ENCODE measurements at regions not wholly inside any gene's neighbourhood (a gene's known extent, or its start where the extent isn't known, plus 50 kb on each side); places are given as distances from the start of the nearest gene placed in this dataset.

- Mint-ChIP-seq H3K27me3 (no peaks in the 10 kb centered on the region), H3K4me1 (no peaks in the 10 kb centered on the region), H3K4me3 (no peak overlapping the region), H3K36me3 (ENCODE audit: low read depth) (no peaks in the 10 kb centered on the region), H3K9me3 (no peaks in the 10 kb centered on the region), H3K27ac (no peak overlapping the region)
- CTCF ChIA-PET, result no interaction called here
- POLR2A ChIA-PET, result no interaction called here
- DNase-seq, result no peak
Measured at GRCh38 chr6:145538989-145539388, 196.3 kb downstream of the EPM2A start.

- no peaks in the 10 kb centered on the region for H3K4me1 Mint-ChIP-seq
- H3K27ac Mint-ChIP-seq, result no peak overlapping the region
- no peaks in the 10 kb centered on the region for H3K36me3 Mint-ChIP-seq (ENCODE audit: low read depth)
- ChIA-PET POLR2A (no interaction called here), CTCF (no interaction called here)
- no peak for DNase-seq
- no peak overlapping the region for H3K4me3 Mint-ChIP-seq
- no peaks in the 10 kb centered on the region for H3K9me3 Mint-ChIP-seq
- H3K27me3 Mint-ChIP-seq, result no peaks in the 10 kb centered on the region
Measured at GRCh38 chr6:145539831-145540230, 195.5 kb downstream of the EPM2A start.

GRCh38 chr6:145540741-145541140 is 194.6 kb downstream of the EPM2A start:
- Mint-ChIP-seq H3K36me3 (ENCODE audit: low read depth) (no peaks in the 10 kb centered on the region), H3K9me3 (no peaks in the 10 kb centered on the region), H3K27me3 (peaks cover 1% of the 10 kb centered on the region), H3K27ac (no peak overlapping the region), H3K4me1 (no peaks in the 10 kb centered on the region), H3K4me3 (no peak overlapping the region)
- DNase-seq, result no peak
- CTCF ChIA-PET, result no interaction called here
- POLR2A ChIA-PET, result no interaction called here

- Mint-ChIP-seq H3K4me1 (no peaks in the 10 kb centered on the region), H3K4me3 (no peak overlapping the region), H3K36me3 (ENCODE audit: low read depth) (no peaks in the 10 kb centered on the region), H3K9me3 (no peaks in the 10 kb centered on the region), H3K27me3 (peaks cover 1% of the 10 kb centered on the region), H3K27ac (no peak overlapping the region)
- DNase-seq, result no peak
- CTCF ChIA-PET, result no interaction called here
- POLR2A ChIA-PET, result no interaction called here
Measured at GRCh38 chr6:145544041-145544440, 191.3 kb downstream of the EPM2A start.

- ChIA-PET POLR2A (no interaction called here), CTCF (no interaction called here)
- H3K4me3 Mint-ChIP-seq, result no peak overlapping the region
- H3K27me3 Mint-ChIP-seq, result peaks cover 1% of the 10 kb centered on the region
- no peak overlapping the region for H3K27ac Mint-ChIP-seq
- DNase-seq, result no peak
- H3K36me3 Mint-ChIP-seq (ENCODE audit: low read depth), result no peaks in the 10 kb centered on the region
- H3K4me1 Mint-ChIP-seq, result no peaks in the 10 kb centered on the region
- no peaks in the 10 kb centered on the region for H3K9me3 Mint-ChIP-seq
Measured at GRCh38 chr6:145544514-145544913, 190.8 kb downstream of the EPM2A start.

- ChIA-PET POLR2A (no interaction called here), CTCF (no interaction called here)
- Mint-ChIP-seq H3K36me3 (ENCODE audit: low read depth) (no peaks in the 10 kb centered on the region), H3K27ac (no peak overlapping the region), H3K4me3 (no peak overlapping the region), H3K27me3 (peaks cover 1% of the 10 kb centered on the region), H3K9me3 (no peaks in the 10 kb centered on the region), H3K4me1 (no peaks in the 10 kb centered on the region)
- no peak for DNase-seq
Measured at GRCh38 chr6:145546265-145546664, 189.1 kb downstream of the EPM2A start.

- H3K27me3 Mint-ChIP-seq, result peaks cover 1% of the 10 kb centered on the region
- POLR2A ChIA-PET, result no interaction called here
- H3K4me3 Mint-ChIP-seq, result no peak overlapping the region
- no peaks in the 10 kb centered on the region for H3K9me3 Mint-ChIP-seq
- no peak for DNase-seq
- H3K4me1 Mint-ChIP-seq, result no peaks in the 10 kb centered on the region
- no peaks in the 10 kb centered on the region for H3K36me3 Mint-ChIP-seq (ENCODE audit: low read depth)
- CTCF ChIA-PET, result no interaction called here
- no peak overlapping the region for H3K27ac Mint-ChIP-seq
Measured at GRCh38 chr6:145547594-145548335, 187.6 kb downstream of the EPM2A start.

- H3K4me3 Mint-ChIP-seq, result no peak overlapping the region
- CTCF ChIA-PET, result no interaction called here
- H3K27ac Mint-ChIP-seq, result no peak overlapping the region
- no peaks in the 10 kb centered on the region for H3K36me3 Mint-ChIP-seq (ENCODE audit: low read depth)
- no peaks in the 10 kb centered on the region for H3K9me3 Mint-ChIP-seq
- H3K4me1 Mint-ChIP-seq, result no peaks in the 10 kb centered on the region
- no peak for DNase-seq
- POLR2A ChIA-PET, result no interaction called here
- peaks cover 4% of the 10 kb centered on the region for H3K27me3 Mint-ChIP-seq
Measured at GRCh38 chr6:145548933-145549648, 186.2 kb downstream of the EPM2A start.

GRCh38 chr6:145551164-145551563 is 184.2 kb downstream of the EPM2A start:
- H3K36me3 Mint-ChIP-seq (ENCODE audit: low read depth), result no peaks in the 10 kb centered on the region
- H3K9me3 Mint-ChIP-seq, result no peaks in the 10 kb centered on the region
- DNase-seq, result no peak
- H3K27ac Mint-ChIP-seq, result no peak overlapping the region
- H3K27me3 Mint-ChIP-seq, result peaks cover 2% of the 10 kb centered on the region
- ChIA-PET CTCF (no interaction called here), POLR2A (no interaction called here)
- no peaks in the 10 kb centered on the region for H3K4me1 Mint-ChIP-seq
- no peak overlapping the region for H3K4me3 Mint-ChIP-seq

GRCh38 chr6:145555084-145555483 is 180.2 kb downstream of the EPM2A start:
- ChIA-PET CTCF (no interaction called here), POLR2A (no interaction called here)
- no peaks in the 10 kb centered on the region for H3K9me3 Mint-ChIP-seq
- no peaks in the 10 kb centered on the region for H3K4me1 Mint-ChIP-seq
- H3K27ac Mint-ChIP-seq, result no peak overlapping the region
- peaks cover 2% of the 10 kb centered on the region for H3K27me3 Mint-ChIP-seq
- no peak for DNase-seq
- no peaks in the 10 kb centered on the region for H3K36me3 Mint-ChIP-seq (ENCODE audit: low read depth)
- no peak overlapping the region for H3K4me3 Mint-ChIP-seq

- no peaks in the 10 kb centered on the region for H3K9me3 Mint-ChIP-seq
- no peak overlapping the region for H3K27ac Mint-ChIP-seq
- ChIA-PET POLR2A (no interaction called here), CTCF (no interaction called here)
- H3K4me3 Mint-ChIP-seq, result no peak overlapping the region
- no peak for DNase-seq
- no peaks in the 10 kb centered on the region for H3K4me1 Mint-ChIP-seq
- H3K36me3 Mint-ChIP-seq (ENCODE audit: low read depth), result no peaks in the 10 kb centered on the region
- peaks cover 2% of the 10 kb centered on the region for H3K27me3 Mint-ChIP-seq
Measured at GRCh38 chr6:145557474-145557873, 177.8 kb downstream of the EPM2A start.

- POLR2A ChIA-PET, result no interaction called here
- no peak overlapping the region for H3K27ac Mint-ChIP-seq
- no peaks in the 10 kb centered on the region for H3K9me3 Mint-ChIP-seq
- H3K36me3 Mint-ChIP-seq (ENCODE audit: low read depth), result no peaks in the 10 kb centered on the region
- no peaks in the 10 kb centered on the region for H3K4me1 Mint-ChIP-seq
- CTCF ChIA-PET, result no interaction called here
- no peaks in the 10 kb centered on the region for H3K27me3 Mint-ChIP-seq
- no peak for DNase-seq
- no peak overlapping the region for H3K4me3 Mint-ChIP-seq
Measured at GRCh38 chr6:145559836-145560235, 175.5 kb downstream of the EPM2A start.

- Mint-ChIP-seq H3K4me3 (no peak overlapping the region), H3K27ac (no peak overlapping the region), H3K4me1 (no peaks in the 10 kb centered on the region), H3K27me3 (no peaks in the 10 kb centered on the region), H3K36me3 (ENCODE audit: low read depth) (no peaks in the 10 kb centered on the region), H3K9me3 (no peaks in the 10 kb centered on the region)
- ChIA-PET POLR2A (no interaction called here), CTCF (no interaction called here)
- no peak for DNase-seq
Measured at GRCh38 chr6:145561095-145562072, 173.9 kb downstream of the EPM2A start.

All from activated CD4-positive, alpha-beta memory T cell treated with anti-CD3 and anti-CD28 coated beads, Interleukin-2, amount 10 ng/mL, durations not matched to agents 7 days and 5 days (primary cell).